ENCODE measurements at regions not wholly inside any gene's neighbourhood (a gene's known extent, or its start where the extent isn't known, plus 50 kb on each side); places are given as distances from the start of the nearest gene placed in this dataset.

DNA sequence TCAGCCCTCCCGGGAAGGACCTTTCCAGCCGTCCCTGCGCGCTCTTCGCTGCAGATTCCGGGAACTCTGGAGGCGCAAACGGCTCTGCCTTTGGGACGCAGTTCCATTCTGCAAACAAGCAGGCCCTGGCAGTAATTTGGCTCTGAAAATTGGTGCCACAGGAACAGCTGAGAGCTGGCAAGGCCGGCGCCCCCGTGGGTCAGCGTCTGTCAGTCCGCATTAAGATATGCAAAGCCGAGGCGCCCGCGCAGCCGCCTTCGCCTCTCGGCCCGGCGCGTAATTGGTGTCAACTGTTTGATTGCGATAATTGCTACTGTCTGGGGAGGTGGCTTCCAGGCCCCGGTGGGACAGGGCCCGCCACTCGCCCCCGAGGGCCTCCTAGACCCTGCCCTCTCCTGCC is 73.6 kb downstream of the NCR2 start:
- TF ChIP-seq, protein P1, sequence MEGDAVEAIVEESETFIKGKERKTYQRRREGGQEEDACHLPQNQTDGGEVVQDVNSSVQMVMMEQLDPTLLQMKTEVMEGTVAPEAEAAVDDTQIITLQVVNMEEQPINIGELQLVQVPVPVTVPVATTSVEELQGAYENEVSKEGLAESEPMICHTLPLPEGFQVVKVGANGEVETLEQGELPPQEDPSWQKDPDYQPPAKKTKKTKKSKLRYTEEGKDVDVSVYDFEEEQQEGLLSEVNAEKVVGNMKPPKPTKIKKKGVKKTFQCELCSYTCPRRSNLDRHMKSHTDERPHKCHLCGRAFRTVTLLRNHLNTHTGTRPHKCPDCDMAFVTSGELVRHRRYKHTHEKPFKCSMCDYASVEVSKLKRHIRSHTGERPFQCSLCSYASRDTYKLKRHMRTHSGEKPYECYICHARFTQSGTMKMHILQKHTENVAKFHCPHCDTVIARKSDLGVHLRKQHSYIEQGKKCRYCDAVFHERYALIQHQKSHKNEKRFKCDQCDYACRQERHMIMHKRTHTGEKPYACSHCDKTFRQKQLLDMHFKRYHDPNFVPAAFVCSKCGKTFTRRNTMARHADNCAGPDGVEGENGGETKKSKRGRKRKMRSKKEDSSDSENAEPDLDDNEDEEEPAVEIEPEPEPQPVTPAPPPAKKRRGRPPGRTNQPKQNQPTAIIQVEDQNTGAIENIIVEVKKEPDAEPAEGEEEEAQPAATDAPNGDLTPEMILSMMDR (IDR thresholded peaks at IDR 0.05), result no peak
- TF ChIP-seq POLR2A (IDR thresholded peaks at IDR 0.05), result no peak
- Histone ChIP-seq H3K4me3 (peak overlapping the region in 1 of 2 donors; percentile 26), H3K4me1 (no peaks in the 10 kb centered on the region), H3K9me3 (no peaks in the 10 kb centered on the region), H3K27me3 (no peaks in the 10 kb centered on the region), H3K36me3 (ENCODE audit: low read depth, missing control alignments) (no peaks in the 10 kb centered on the region), H3K27ac (no peak overlapping the region)
- no peak for DNase-seq
- intact Hi-C loops (cut with DNase I; ENCODE audit: low total_unique reads), result no loop called here
- 46 to 79% methylated on average over 11 to 23 of the region's 29 CpGs for WGBS, 2 donors

DNA sequence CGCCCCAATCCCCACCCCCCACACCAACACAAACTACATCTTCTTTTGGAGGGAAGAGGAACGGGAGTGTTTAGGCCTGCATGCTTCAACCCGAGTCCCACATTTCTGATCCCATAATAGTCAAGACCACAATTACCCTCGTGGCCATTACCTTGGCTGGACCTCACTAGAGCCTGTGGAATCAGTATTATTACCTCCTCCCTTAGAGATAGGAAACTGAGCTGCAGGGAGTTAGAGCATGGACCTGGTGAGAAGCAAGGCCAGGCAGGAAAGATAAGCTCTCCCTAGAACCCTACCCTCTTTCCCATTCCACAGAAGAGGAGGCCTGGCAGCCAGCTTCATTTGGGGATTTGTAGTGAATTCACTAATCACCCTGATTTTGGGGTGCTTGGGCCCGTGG is 74.1 kb downstream of the NCR2 start:
- peak overlapping the region in 1 of 2 donors; percentile 26 for H3K4me3 ChIP-seq
- H3K27me3 ChIP-seq, result no peaks in the 10 kb centered on the region
- H3K36me3 ChIP-seq (ENCODE audit: low read depth, missing control alignments), result no peaks in the 10 kb centered on the region
- no peaks in the 10 kb centered on the region for H3K9me3 ChIP-seq
- no peaks in the 10 kb centered on the region for H3K4me1 ChIP-seq
- no peak for DNase-seq
- TF ChIP-seq, protein P1 (IDR thresholded peaks at IDR 0.05), result no peak
- TF ChIP-seq POLR2A (IDR thresholded peaks at IDR 0.05), result no peak
- intact Hi-C loops (cut with DNase I; ENCODE audit: low total_unique reads), result no loop called here
- H3K27ac ChIP-seq, result no peak overlapping the region
- 60 to 65% methylated on average over 5 of the region's 5 CpGs for WGBS, 2 donors

DNA sequence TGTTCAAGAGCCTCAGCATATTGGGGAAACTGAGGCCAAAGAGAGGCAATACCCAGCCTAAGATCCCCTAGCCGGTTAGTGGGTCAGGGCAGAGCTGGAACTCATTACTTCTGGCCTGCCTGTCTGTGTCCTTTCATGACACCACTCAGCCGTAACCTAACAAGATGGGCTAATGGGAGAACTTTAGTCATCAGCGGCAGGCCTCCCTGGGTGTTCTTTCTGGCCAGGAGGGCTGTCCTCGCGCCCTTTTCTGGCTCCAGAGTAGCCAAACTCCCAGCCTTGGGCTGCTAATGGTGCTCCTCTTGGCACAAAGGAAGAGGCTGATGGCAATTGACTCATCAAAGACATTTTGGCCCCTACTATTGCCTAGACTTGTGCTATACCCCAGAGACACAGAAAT is 76.6 kb downstream of the NCR2 start:
- Histone ChIP-seq H3K27me3 (no peaks in the 10 kb centered on the region), H3K4me3 (no peak overlapping the region), H3K36me3 (ENCODE audit: low read depth, missing control alignments) (no peaks in the 10 kb centered on the region), H3K4me1 (no peaks in the 10 kb centered on the region), H3K27ac (no peak overlapping the region), H3K9me3 (no peaks in the 10 kb centered on the region)
- TF ChIP-seq, protein P1 (IDR thresholded peaks at IDR 0.05), result no peak
- no peak for TF ChIP-seq POLR2A (IDR thresholded peaks at IDR 0.05)
- intact Hi-C loops (cut with DNase I; ENCODE audit: low total_unique reads), result no loop called here
- 93 to 96% methylated on average over 5 of the region's 5 CpGs for WGBS, 2 donors
- no peak for DNase-seq

DNA sequence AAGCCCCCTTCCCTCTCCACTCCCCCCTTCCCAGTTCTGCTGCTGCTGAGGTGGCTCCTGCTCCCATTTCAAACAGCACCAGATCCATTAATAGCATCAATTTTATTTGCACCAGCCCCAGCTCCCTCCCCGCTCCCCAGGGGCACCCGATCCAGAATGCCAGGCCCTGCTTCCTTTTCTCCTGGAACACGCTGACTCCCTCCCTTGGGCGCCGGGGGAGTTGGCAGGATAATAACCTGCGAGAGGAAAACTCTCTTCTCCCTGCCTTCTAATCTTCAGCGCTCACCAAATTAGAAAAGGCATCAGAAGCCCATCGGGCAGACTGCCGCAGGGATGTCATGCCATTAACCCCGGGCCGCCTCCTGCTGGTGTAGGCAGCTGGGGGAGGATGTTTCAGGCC is 77.8 kb downstream of the NCR2 start:
- DNase-seq, result no peak
- no peak overlapping the region for H3K4me3 ChIP-seq
- no peaks in the 10 kb centered on the region for H3K9me3 ChIP-seq
- intact Hi-C loops (cut with DNase I; ENCODE audit: low total_unique reads), result no loop called here
- H3K27ac ChIP-seq, result no peak overlapping the region
- no peaks in the 10 kb centered on the region for H3K36me3 ChIP-seq (ENCODE audit: low read depth, missing control alignments)
- no peaks in the 10 kb centered on the region for H3K4me1 ChIP-seq
- TF ChIP-seq, protein P1 (IDR thresholded peaks at IDR 0.05), result no peak
- TF ChIP-seq POLR2A (IDR thresholded peaks at IDR 0.05), result no peak
- H3K27me3 ChIP-seq, result no peaks in the 10 kb centered on the region
- WGBS, 2 donors, result 51 to 71% methylated on average over 11 of the region's 11 CpGs

DNA sequence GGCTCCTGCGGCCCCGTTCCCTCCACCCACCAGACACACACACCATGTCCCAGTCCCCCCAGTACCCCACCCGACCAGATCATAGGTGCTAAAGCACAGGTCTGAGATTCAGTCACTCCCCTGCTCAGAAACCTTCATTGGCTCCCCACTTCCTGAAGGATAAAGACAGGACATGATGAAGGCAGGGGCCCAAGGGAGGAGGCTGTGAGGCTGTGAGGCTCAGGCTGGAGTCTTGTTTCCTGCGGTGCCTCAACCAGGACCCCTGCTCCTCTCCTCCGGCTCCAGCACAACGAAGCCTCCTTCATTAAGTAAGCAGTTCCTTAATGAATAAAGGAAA is 81.1 kb downstream of the NCR2 start:
- Histone ChIP-seq H3K4me1 (no peaks in the 10 kb centered on the region), H3K27me3 (no peaks in the 10 kb centered on the region), H3K4me3 (no peak overlapping the region), H3K36me3 (ENCODE audit: low read depth, missing control alignments) (no peaks in the 10 kb centered on the region), H3K27ac (no peak overlapping the region), H3K9me3 (no peaks in the 10 kb centered on the region)
- no peak for TF ChIP-seq POLR2A (IDR thresholded peaks at IDR 0.05)
- TF ChIP-seq, protein P1 (IDR thresholded peaks at IDR 0.05), result no peak
- intact Hi-C loops (cut with DNase I; ENCODE audit: low total_unique reads), result no loop called here
- no peak for DNase-seq
- WGBS, 2 donors, result 67 to 68% methylated on average over 6 of the region's 6 CpGs
